Endothelial cell of umbilical vein (primary cell): ENCODE measurements at regions not wholly inside any gene's neighbourhood (a gene's known extent, or its start where the extent isn't known, plus 50 kb on each side); places are given as distances from the start of the nearest gene placed in this dataset.

Experiments
- BruUV-seq: library from RNA; stranded (reverse); fragments of 400-500 nt; replicated peaks from 2 replicates; lab custom pipeline; 2021; lab: Mats Ljungman, UMichigan
- CTCF ChIA-PET: fragments of 300-600, 350-600 bp; sonication (Branson Sonifier 250); formaldehyde crosslinking; loops from one replicate; lab custom pipeline; 2021; ENCODE audit warnings: antibody characterized with exemption, inconsistent platforms; lab: Charles Lee
- POLR2A ChIA-PET: fragments of 300-600, 350-600 bp; sonication (Branson Sonifier 250); formaldehyde crosslinking; loops from one replicate; lab custom pipeline; 2021; ENCODE audit warnings: antibody characterized with exemption, inconsistent platforms; lab: Charles Lee
- DNase-seq: peaks from one replicate; pipeline ENCODE4 v3.0.0-alpha.2; 2011; ENCODE audit warnings: low read depth, low spot score
- FAIRE-seq: peaks from 2 replicates; lab custom pipeline; 2011; peaks lifted over from hg19 to GRCh38; lab: Jason Lieb, UNC
- H2AFZ ChIP-seq: 2 replicates; pipeline ENCODE4 v1.6.0; 2012; ENCODE audit warnings: low read depth, low read length, control low read depth, inconsistent platforms
- H3K27ac ChIP-seq: 2 replicates; pipeline ENCODE4 v1.5.1; 2011; ENCODE audit warnings: low read depth, mild to moderate bottlenecking, control low read depth, low read length, moderate library complexity; ENCODE audit not compliant: insufficient read depth
- H3K27me3 ChIP-seq, 2 experiments: 2 replicates each; pipeline versions ENCODE4 v1.6.0 to v1.6.1; 2011; ENCODE audit warnings: low read length in 2 of 2, mixed read lengths in 1 of 2; ENCODE audit not compliant: control insufficient read depth in 2 of 2, insufficient read depth in 2 of 2
- H3K36me3 ChIP-seq, 2 experiments: 2 replicates in 1 of 2; 3 replicates in 1 of 2; pipeline ENCODE4 v1.5.1; 2011; ENCODE audit warnings: low read length in 2 of 2, mild to moderate bottlenecking in 1 of 2, moderate library complexity in 1 of 2; ENCODE audit not compliant: control insufficient read depth in 2 of 2, insufficient read depth in 2 of 2; ENCODE audit errors: extremely low read depth in 1 of 2
- H3K4me1 ChIP-seq: 3 replicates; pipeline ENCODE4 v1.5.1; 2011; ENCODE audit warnings: mild to moderate bottlenecking, low read length; ENCODE audit not compliant: control insufficient read depth, insufficient read depth; ENCODE audit errors: extremely low read depth
- H3K4me2 ChIP-seq: 2 replicates; pipeline ENCODE4 v1.6.1; 2011; ENCODE audit warnings: low read length, control low read depth, mixed read lengths; ENCODE audit not compliant: insufficient read depth
- H3K4me3 ChIP-seq, 3 experiments: fragments of 200-600 bp in 1 of 3; sonication (generic), shearing (Covaris generic) in 1 of 3; replicated peaks in 1 of 3; 2 replicates each; pipeline ENCODE4 v1.5.1; 2011 to 2016; ENCODE audit warnings: control low read depth in 3 of 3, low read length in 3 of 3, mild to moderate bottlenecking in 2 of 3, inconsistent platforms in 1 of 3, low read depth in 1 of 3, moderate library complexity in 1 of 3; ENCODE audit not compliant: insufficient read depth in 1 of 3
- H3K79me2 ChIP-seq: 2 replicates; pipeline ENCODE4 v1.6.0; 2012; ENCODE audit warnings: low read length, inconsistent platforms; ENCODE audit not compliant: control insufficient read depth, insufficient read depth
- H3K9ac ChIP-seq: replicated peaks from 2 replicates; pipeline ENCODE3; 2011; ENCODE audit warnings: low read length, control low read depth; ENCODE audit not compliant: insufficient read depth; ENCODE audit errors: extremely low read depth
- H3K9me1 ChIP-seq: replicated peaks from 3 replicates; pipeline ENCODE4 v1.6.0; 2011; ENCODE audit warnings: mild to moderate bottlenecking, low read length; ENCODE audit not compliant: control insufficient read depth, insufficient read depth; ENCODE audit errors: extremely low read depth
- H3K9me3 ChIP-seq: replicated peaks from 2 replicates; pipeline ENCODE4 v1.5.1; 2012; ENCODE audit warnings: low read length, inconsistent platforms; ENCODE audit not compliant: control insufficient read depth, insufficient read depth
- H4K20me1 ChIP-seq: replicated peaks from 2 replicates; pipeline ENCODE3; 2011; ENCODE audit warnings: mild to moderate bottlenecking, low read length; ENCODE audit not compliant: control insufficient read depth, insufficient read depth; ENCODE audit errors: extremely low read depth
- CTCF ChIP-seq, 2 donors: IDR thresholded peaks; 1 replicate in 1 of 2; 2 replicates in 1 of 2; pipeline ENCODE4 v1.5.1; 2011; ENCODE audit warnings: low read length in 2 of 2, mild to moderate bottlenecking in 2 of 2, moderate library complexity in 2 of 2, control low read depth in 1 of 2, inconsistent platforms in 1 of 2, low read depth in 1 of 2; ENCODE audit not compliant: insufficient read depth in 1 of 2; ENCODE audit errors: extremely low read depth in 1 of 2
- EZH2 ChIP-seq: IDR thresholded peaks from 2 replicates; pipeline ENCODE4 v1.6.1; 2012; ENCODE audit warnings: borderline replicate concordance, low read depth, mild to moderate bottlenecking, moderate library complexity, low read length, inconsistent platforms; ENCODE audit not compliant: severe bottlenecking
- FOS ChIP-seq: IDR thresholded peaks from 2 replicates; pipeline ENCODE4 v1.6.1; 2011; ENCODE audit warnings: mild to moderate bottlenecking, low read length, moderate library complexity, borderline replicate concordance; ENCODE audit not compliant: insufficient read depth
- GATA2 ChIP-seq: IDR thresholded peaks from 2 replicates; pipeline ENCODE4 v1.7.0; 2011; ENCODE audit warnings: low read depth, mild to moderate bottlenecking, moderate library complexity, mixed read lengths, low read length; ENCODE audit not compliant: insufficient read length, insufficient read depth
- JUN ChIP-seq: IDR thresholded peaks from 2 replicates; pipeline ENCODE4 v1.6.1; 2011; ENCODE audit warnings: borderline replicate concordance, low read depth; ENCODE audit not compliant: insufficient read length, insufficient read depth
- MYC ChIP-seq: IDR thresholded peaks from one replicate; pipeline ENCODE4 v1.6.1; 2011; ENCODE audit warnings: mild to moderate bottlenecking, low read depth, low read length
- POLR2A ChIP-seq: IDR thresholded peaks from 2 replicates; pipeline ENCODE4 v1.6.1; 2012; ENCODE audit warnings: low read depth, mild to moderate bottlenecking, control low read depth, low read length
- POLR2AphosphoS5 ChIP-seq: IDR thresholded peaks from 2 replicates; pipeline ENCODE4 v1.6.1; 2012; ENCODE audit warnings: low read depth, mild to moderate bottlenecking, control low read depth, low read length, moderate library complexity; ENCODE audit not compliant: insufficient read depth
- dilution Hi-C: fragments of 300-500 bp; cut with MboI; formaldehyde crosslinking; loops from one replicate; pipeline ENCODE4 v1.15.0; 2019; ENCODE audit warnings: low sequenced_read_pairs; ENCODE audit not compliant: extremely low pct_ligation_motif_present
- intact Hi-C: fragments of 100-400 bp; cut with micrococcal nuclease; formaldehyde crosslinking; loops from one replicate; pipeline ENCODE4 v1.10.0; 2022
- TF ChIP-seq, protein P1 (sequence below): IDR thresholded peaks from 2 replicates; pipeline ENCODE4 v1.6.1; 2011; ENCODE audit not compliant: insufficient read depth, insufficient read length

DNA sequence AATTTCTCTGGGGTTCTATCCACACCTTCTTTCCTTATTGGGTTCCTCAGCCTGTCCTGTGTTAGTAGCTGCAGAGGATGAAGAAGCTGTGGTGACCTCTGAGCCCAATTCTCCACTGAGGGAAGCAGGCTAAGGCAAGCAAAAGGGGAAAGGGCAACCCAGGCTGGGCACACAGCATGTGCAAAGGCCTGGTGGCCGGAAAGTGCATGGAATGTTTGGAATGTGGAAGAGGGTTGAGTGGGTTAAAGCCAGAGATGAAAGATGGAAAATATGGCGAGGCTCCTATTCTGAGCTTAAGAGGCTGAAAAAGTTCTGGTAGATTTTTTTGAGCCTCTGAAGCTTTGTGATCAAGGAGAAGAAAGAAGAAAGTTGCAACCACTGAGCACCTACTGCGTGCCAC lies 247.1 kb downstream of the MIAT start:
- DNase-seq (peak; percentile 10), FAIRE-seq (no peak)
- H3K9ac ChIP-seq, result no peak overlapping the region
- dilution Hi-C loops, result no loop called here
- H3K4me3 ChIP-seq, result no peak overlapping the region
- H4K20me1 ChIP-seq, result no peaks in the 10 kb centered on the region
- BruUV-seq, result no TSS peak
- no peaks in the 10 kb centered on the region for H3K4me1 ChIP-seq
- TF ChIP-seq POLR2A (no peak), JUN (no peak), FOS (no peak), EZH2 (no peak), CTCF (IDR thresholded peaks at IDR 0.05; ENCODE audit: extremely low read depth in 1 of 2, insufficient read depth in 1 of 2, low read depth in 1 of 2, low read length in 2 of 2) (no peak), GATA2 (no peak), MYC (no peak), POLR2AphosphoS5 (no peak)
- TF ChIP-seq, protein P1, sequence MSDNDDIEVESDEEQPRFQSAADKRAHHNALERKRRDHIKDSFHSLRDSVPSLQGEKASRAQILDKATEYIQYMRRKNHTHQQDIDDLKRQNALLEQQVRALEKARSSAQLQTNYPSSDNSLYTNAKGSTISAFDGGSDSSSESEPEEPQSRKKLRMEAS, result no peak
- no peaks in the 10 kb centered on the region for H3K36me3 ChIP-seq
- H3K27ac ChIP-seq, result no peak overlapping the region
- POLR2A ChIA-PET, result no interaction called here
- H2AFZ ChIP-seq, result no peak overlapping the region
- intact Hi-C loops, result no loop called here
- H3K27me3 ChIP-seq, result peaks cover 0 to 3% of the 10 kb centered on the region in 2 experiments
- H3K79me2 ChIP-seq, result no peaks in the 10 kb centered on the region
- H3K9me3 ChIP-seq, result no peaks in the 10 kb centered on the region
- CTCF ChIA-PET, result no interaction called here
- no peaks in the 10 kb centered on the region for H3K9me1 ChIP-seq
- H3K4me2 ChIP-seq, result no peak overlapping the region
